PC-3 (cell line): ENCODE measurements at regions not wholly inside any gene's neighbourhood (a gene's known extent, or its start where the extent isn't known, plus 50 kb on each side); places are given as distances from the start of the nearest gene placed in this dataset.

ENCODE experiments used
- ATAC-seq: fragments of 200-7000 bp; cut with Tn5 transposase; 2 replicates; pipeline ENCODE4 v1.9.1; 2020; ENCODE audit warnings: mild to moderate bottlenecking, moderate library complexity
- BruUV-seq: library from RNA; stranded (reverse); fragments of 400-500 nt; replicated peaks from 2 replicates; lab custom pipeline; 2021; lab: Mats Ljungman, UMichigan
- CTCF ChIA-PET: fragments of 300-600 bp; sonication (Branson Sonifier 250); formaldehyde crosslinking; loops from one replicate; lab custom pipeline; 2022; ENCODE audit warnings: antibody characterized with exemption; lab: Charles Lee
- POLR2A ChIA-PET: fragments of 300-600 bp; sonication (Branson Sonifier 250); formaldehyde crosslinking; loops from one replicate; lab custom pipeline; 2022; ENCODE audit warnings: antibody characterized with exemption; ENCODE audit not compliant: unreplicated experiment; lab: Charles Lee
- DNase-seq: peaks from one replicate; pipeline ENCODE4 v3.0.0-alpha.2; 2015
- H2AFZ ChIP-seq: fragments of 300-600 bp; sonication (generic); 2 replicates; pipeline ENCODE4 v1.6.0; 2016; ENCODE audit warnings: antibody characterized with exemption, low read length
- H3F3A ChIP-seq: fragments of 300-600 bp; sonication (generic); one replicate; pipeline ENCODE4 v1.6.0; 2017; ENCODE audit warnings: antibody characterized with exemption, low read length, control low read depth, mild to moderate bottlenecking; ENCODE audit not compliant: unreplicated experiment
- H3K27ac ChIP-seq: fragments of 300-600 bp; sonication (generic); 2 replicates; pipeline ENCODE4 v1.5.1; 2016; ENCODE audit warnings: mild to moderate bottlenecking, low read length
- H3K27me3 ChIP-seq: fragments of 300-600 bp; sonication (generic); 2 replicates; pipeline ENCODE4 v1.6.1; 2016; ENCODE audit warnings: low read length, mixed read lengths
- H3K36me3 ChIP-seq: fragments of 300-600 bp; sonication (generic); 2 replicates; pipeline ENCODE4 v1.6.1; 2016; ENCODE audit warnings: low read depth, mixed run types, low read length, mixed read lengths
- H3K4me1 ChIP-seq: fragments of 300-600 bp; sonication (generic); 2 replicates; pipeline ENCODE4 v1.5.1; 2016; ENCODE audit warnings: low read length; ENCODE audit not compliant: insufficient read depth
- H3K4me2 ChIP-seq: fragments of 300-600 bp; sonication (generic); 2 replicates; pipeline ENCODE4 v1.6.0; 2016; ENCODE audit warnings: low read length
- H3K4me3 ChIP-seq: fragments of 300-600 bp; sonication (generic); 2 replicates; pipeline ENCODE4 v1.5.1; 2016; ENCODE audit warnings: mild to moderate bottlenecking, low read length, mixed read lengths
- H3K79me2 ChIP-seq: fragments of 300-600 bp; sonication (generic); 2 replicates; pipeline ENCODE4 v1.6.1; 2017; ENCODE audit warnings: low read length, mixed read lengths
- H3K9ac ChIP-seq: fragments of 300-600 bp; sonication (generic); 2 replicates; pipeline ENCODE4 v1.6.0; 2016; ENCODE audit warnings: mild to moderate bottlenecking, low read length
- H3K9me2 ChIP-seq: fragments of 300-600 bp; sonication (generic); replicated peaks from 2 replicates; pipeline ENCODE4 v1.6.1; 2016; ENCODE audit warnings: mixed run types, low read length, mixed read lengths
- H3K9me3 ChIP-seq: fragments of 300-600 bp; sonication (generic); 2 replicates; pipeline ENCODE4 v1.6.1; 2016; ENCODE audit warnings: low read length, mixed read lengths
- H4K20me1 ChIP-seq: fragments of 300-600 bp; sonication (generic); 2 replicates; pipeline ENCODE4 v1.6.1; 2016; ENCODE audit warnings: low read length, mixed read lengths
- CTCF ChIP-seq: fragments of 300-600 bp; sonication (generic); conservative IDR thresholded peaks from 2 replicates; pipeline ENCODE4 v1.5.1; 2017; ENCODE audit warnings: antibody characterized with exemption, low read depth, mild to moderate bottlenecking, low read length
- EZH2 ChIP-seq: fragments of 300-600 bp; sonication (generic); IDR thresholded peaks from one replicate; pipeline ENCODE4 v1.6.1; 2017; ENCODE audit warnings: antibody characterized with exemption, mild to moderate bottlenecking, low read length; ENCODE audit not compliant: unreplicated experiment
- EZH2phosphoT487 ChIP-seq: fragments of 300-600 bp; sonication (generic); IDR thresholded peaks from 2 replicates; pipeline ENCODE4 v1.6.1; 2018; ENCODE audit warnings: mild to moderate bottlenecking, antibody characterized with exemption, low read length, borderline replicate concordance
- intact Hi-C: fragments of 100-400 bp; cut with micrococcal nuclease; formaldehyde crosslinking; loops from 2 replicates; pipeline ENCODE4 v1.9.0; 2023

- H4K20me1 ChIP-seq, result no peaks in the 10 kb centered on the region
- no peaks in the 10 kb centered on the region for H3K9me2 ChIP-seq
- H3K4me1 ChIP-seq, result peaks cover 16% of the 10 kb centered on the region
- ChIA-PET CTCF (no interaction called here), POLR2A (no interaction called here)
- no peak overlapping the region for H2AFZ ChIP-seq
- intact Hi-C loops, result no loop called here
- no peaks in the 10 kb centered on the region for H3K36me3 ChIP-seq
- H3K79me2 ChIP-seq, result no peaks in the 10 kb centered on the region
- DNase-seq (no peak), ATAC-seq (no peak)
- H3K4me2 ChIP-seq, result no peak overlapping the region
- H3K27me3 ChIP-seq, result no peaks in the 10 kb centered on the region
- no peak overlapping the region for H3K27ac ChIP-seq
- no peak overlapping the region for H3K9ac ChIP-seq
- no peaks in the 10 kb centered on the region for H3K9me3 ChIP-seq
- H3K4me3 ChIP-seq, result no peak overlapping the region
- BruUV-seq, result no TSS peak
- TF ChIP-seq EZH2phosphoT487 (no peak), EZH2 (no peak), CTCF (no peak)
- H3F3A ChIP-seq, result no peaks in the 10 kb centered on the region
Measured at GRCh38 chr6:26241033-26241895, 123.7 kb upstream of the BTN3A2 start.

- Histone ChIP-seq H3K4me2 (0 out of 2 replicates have a peak overlapping the region, but pooled peaks have one; percentile 3), H3K4me3 (no peak overlapping the region), H3K36me3 (no peaks in the 10 kb centered on the region), H3K9ac (no peak overlapping the region), H4K20me1 (no peaks in the 10 kb centered on the region), H3K27me3 (no peaks in the 10 kb centered on the region), H3K9me3 (no peaks in the 10 kb centered on the region), H3K9me2 (no peaks in the 10 kb centered on the region), H3K27ac (no peak overlapping the region; the same call in 1 of the 2 replicates), H3K4me1 (peaks cover 16% of the 10 kb centered on the region), H3K79me2 (no peaks in the 10 kb centered on the region), H3F3A (no peaks in the 10 kb centered on the region), H2AFZ (no peak overlapping the region)
- DNase-seq (peak; percentile 75), ATAC-seq (peak; percentile 86)
- no peak for TF ChIP-seq EZH2phosphoT487
- TF ChIP-seq EZH2, result no peak
- TF ChIP-seq CTCF, result no peak
- ChIA-PET CTCF (no interaction called here), POLR2A (interaction anchor here (0.7 kb wide), 1 partner anchor 198 kb away, joined by 4 read pairs; no protein-coding TSS in a partner anchor)
- intact Hi-C loops, result no loop called here
- BruUV-seq, result no TSS peak
Measured at GRCh38 chr6:26243132-26243531, 121.9 kb upstream of the BTN3A2 start.

- no peak for TF ChIP-seq EZH2
- TSS peak; percentile 92 for BruUV-seq
Measured at GRCh38 chr6:26243752-26244151, 121.2 kb upstream of the BTN3A2 start.

More at GRCh38 chr6:26243752-26244151, 121.2 kb upstream of the BTN3A2 start:
- H3K9me2 ChIP-seq, result no peaks in the 10 kb centered on the region
- H3K9ac ChIP-seq, result no peak overlapping the region
- no peaks in the 10 kb centered on the region for H3K36me3 ChIP-seq
- CTCF ChIA-PET, result interaction anchor here (0.7 kb wide), 1 partner anchor 66 kb away, joined by 3 read pairs; no protein-coding TSS in a partner anchor
- H3F3A ChIP-seq, result no peaks in the 10 kb centered on the region
- no peak overlapping the region for H2AFZ ChIP-seq
- H3K4me1 ChIP-seq, result peaks cover 16% of the 10 kb centered on the region
- H3K4me2 ChIP-seq, result 0 out of 2 replicates have a peak overlapping the region, but pooled peaks have one; percentile 3
- no peaks in the 10 kb centered on the region for H4K20me1 ChIP-seq
- peak; percentile 26 for DNase-seq
- peak; percentile 34; the same call in 1 of the 2 replicates for ATAC-seq
- intact Hi-C loops, result no loop called here
- POLR2A ChIA-PET, result interaction anchor here (0.7 kb wide), 1 partner anchor 198 kb away, joined by 4 read pairs; no protein-coding TSS in a partner anchor
- H3K27ac ChIP-seq, result no peak overlapping the region; the same call in 1 of the 2 replicates
- H3K27me3 ChIP-seq, result no peaks in the 10 kb centered on the region
- H3K4me3 ChIP-seq, result no peak overlapping the region
- H3K9me3 ChIP-seq, result no peaks in the 10 kb centered on the region
- H3K79me2 ChIP-seq, result no peaks in the 10 kb centered on the region
